Kidney (tissue), 13 donors: ENCODE measurements at regions not wholly inside any gene's neighbourhood (a gene's known extent, or its start where the extent isn't known, plus 50 kb on each side); places are given as distances from the start of the nearest gene placed in this dataset.

ENCODE experiments used
- DNase-seq, 5 donors: peaks; one replicate each; pipeline ENCODE4 v3.0.0-alpha.2; 2013 to 2020
- FAIRE-seq: peaks from 2 replicates; lab custom pipeline; 2012; peaks lifted over from hg19 to GRCh38; lab: Jason Lieb, UNC
- H3K27ac ChIP-seq, 2 donors: one replicate each; pipeline ENCODE4 v1.7.0; 2013; ENCODE audit warnings: low read depth in 2 of 2, low read length in 2 of 2, inconsistent platforms in 1 of 2
- H3K27me3 ChIP-seq: one replicate; pipeline ENCODE4 v1.7.1; 2013; ENCODE audit warnings: low read length, inconsistent platforms; ENCODE audit not compliant: control insufficient read depth, insufficient read depth
- H3K36me3 ChIP-seq, 3 donors: one replicate each; pipeline versions ENCODE4 v1.7.0 to v1.7.1; 2013; ENCODE audit warnings: low read length in 3 of 3, control low read depth in 1 of 3, inconsistent platforms in 1 of 3; ENCODE audit not compliant: insufficient read depth in 3 of 3, control insufficient read depth in 2 of 3
- H3K4me1 ChIP-seq, 3 donors: one replicate each; pipeline versions ENCODE4 v1.7.0 to v1.7.1; 2013; ENCODE audit warnings: low read length in 3 of 3, inconsistent platforms in 1 of 3, low read depth in 1 of 3; ENCODE audit not compliant: control insufficient read depth in 2 of 3, insufficient read depth in 2 of 3
- H3K4me3 ChIP-seq, 3 donors: one replicate each; pipeline versions ENCODE4 v1.7.0 to v1.8.1; 2013; ENCODE audit warnings: low read length in 3 of 3, control low read depth in 1 of 3, inconsistent platforms in 1 of 3
- H3K9ac ChIP-seq, 3 donors: one replicate each; pipeline versions ENCODE4 v1.7.0 to v1.7.1; 2013; ENCODE audit warnings: low read length in 3 of 3, control low read depth in 1 of 3, inconsistent platforms in 1 of 3
- H3K9me3 ChIP-seq, 3 donors: one replicate each; pipeline versions ENCODE4 v1.7.0 to v1.7.1; 2013; ENCODE audit warnings: low read length in 3 of 3, control low read depth in 1 of 3, inconsistent platforms in 1 of 3; ENCODE audit not compliant: control insufficient read depth in 2 of 3, insufficient read depth in 1 of 3
- CTCF ChIP-seq: IDR thresholded peaks from 3 replicates; pipeline ENCODE4 v1.5.1; 2012; ENCODE audit warnings: mild to moderate bottlenecking, moderate library complexity, borderline replicate concordance; ENCODE audit not compliant: insufficient read depth; ENCODE audit errors: extremely low read depth
- intact Hi-C: fragments of 100-400 bp; cut with DNase I; formaldehyde crosslinking; loops from one replicate; pipeline ENCODE4 v1.11.1; 2022
- donor health status: control.
- donor health status: control.
- donor health status: control.
- donor health status: control.
- donor health status: control.
- donor health status: DM: yes; HTN: yes; CAD: no.
- donor health status: Normal renal cell carcinoma (clear cell type).

GRCh38 chr5:179455320-179455719, 95.0 kb upstream of the RUFY1 start:
- H3K27me3 ChIP-seq = no peaks in the 10 kb centered on the region
- no peak for TF ChIP-seq CTCF
- intact Hi-C loops = no loop called here

GRCh38 chr5:179454356-179454755, 96.0 kb upstream of the RUFY1 start:
- FAIRE-seq = no peak
- H3K27ac ChIP-seq = no peak overlapping the region
- TF ChIP-seq CTCF = no peak
- no peaks in the 10 kb centered on the region for H3K27me3 ChIP-seq
- H3K36me3 ChIP-seq = no peaks in the 10 kb centered on the region
- no peaks in the 10 kb centered on the region for H3K9me3 ChIP-seq
- DNase-seq = no peak
- intact Hi-C loops = no loop called here
- H3K4me1 ChIP-seq = no peaks in the 10 kb centered on the region
- H3K9ac ChIP-seq = no peak overlapping the region
- no peak overlapping the region for H3K4me3 ChIP-seq

More at GRCh38 chr5:179455320-179455719, 95.0 kb upstream of the RUFY1 start:
- Histone ChIP-seq H3K4me3 (no peak overlapping the region), H3K9me3 (no peaks in the 10 kb centered on the region), H3K36me3 (no peaks in the 10 kb centered on the region), H3K9ac (no peak overlapping the region), H3K27ac (no peak overlapping the region), H3K4me1 (no peaks in the 10 kb centered on the region)
- no peak for DNase-seq
- no peak for FAIRE-seq

GRCh38 chr5:179453616-179454015, 96.7 kb upstream of the RUFY1 start:
- intact Hi-C loops = no loop called here
- no peak for FAIRE-seq

More at GRCh38 chr5:179453616-179454015, 96.7 kb upstream of the RUFY1 start:
- Histone ChIP-seq H3K9ac (no peak overlapping the region), H3K4me1 (no peaks in the 10 kb centered on the region), H3K4me3 (no peak overlapping the region), H3K9me3 (no peaks in the 10 kb centered on the region), H3K27ac (no peak overlapping the region), H3K27me3 (no peaks in the 10 kb centered on the region), H3K36me3 (no peaks in the 10 kb centered on the region)
- TF ChIP-seq CTCF = no peak
- DNase-seq = no peak
